Ovary (tissue), 7 donors: ENCODE measurements at regions not wholly inside any gene's neighbourhood (a gene's known extent, or its start where the extent isn't known, plus 50 kb on each side); places are given as distances from the start of the nearest gene placed in this dataset.

Experiments used
- DNase-seq, 5 donors: peaks; one replicate each; pipeline ENCODE4 v3.0.0-alpha.2; 2019 to 2020
- H3K27ac ChIP-seq, 2 donors: fragments of 200-600 bp; one replicate each; pipeline versions ENCODE4 v1.5.1 to v1.8.0; 2019 to 2022
- H3K27me3 ChIP-seq: fragments of 200-600 bp; one replicate; pipeline ENCODE4 v1.8.0; 2022
- H3K36me3 ChIP-seq: fragments of 200-600 bp; sonication (generic); one replicate; pipeline ENCODE4 v1.5.1; 2019
- H3K4me1 ChIP-seq: one replicate; pipeline ENCODE4 v1.8.1; 2013; ENCODE audit warnings: mild to moderate bottlenecking, moderate library complexity; ENCODE audit not compliant: insufficient read depth
- H3K4me3 ChIP-seq: fragments of 200-600 bp; sonication (generic); one replicate; pipeline ENCODE4 v1.5.1; 2017
- H3K9me3 ChIP-seq, 2 donors: fragments of 200-600 bp in 1 of 2; sonication (generic) in 1 of 2; one replicate each; pipeline versions ENCODE4 v1.5.1 to v1.8.1; 2013 to 2019; ENCODE audit warnings: mild to moderate bottlenecking in 1 of 2, moderate library complexity in 1 of 2
- CTCF ChIP-seq, 3 donors: fragments of 450-650 bp in 2 of 3; fragments of 200-600 bp in 1 of 3; IDR thresholded peaks; one replicate each; pipeline versions ENCODE4 v1.5.1 to v1.8.0; 2016 to 2022; ENCODE audit warnings: antibody characterized with exemption in 3 of 3, mild to moderate bottlenecking in 1 of 3
- EP300 ChIP-seq: sonication (generic); formaldehyde crosslinking; IDR thresholded peaks from one replicate; pipeline ENCODE4 v1.6.1; 2017; ENCODE audit warnings: antibody characterized with exemption
- POLR2A ChIP-seq: fragments of 450-650 bp; IDR thresholded peaks from one replicate; pipeline ENCODE4 v1.6.1; 2017; ENCODE audit warnings: antibody characterized with exemption, mild to moderate bottlenecking, moderate library complexity
- WGBS, 3 donors: extraction: QIAGEN DNeasy Blood & Tissue Kit in 1 of 3; methylation state at CpG; one replicate each; pipeline versions ENCODE4 v1.1.5 to v1.1.7; 2013 to 2017; 5-methylcytosine and 5-hydroxymethylcytosine counted together
- intact Hi-C, 4 donors: fragments of 100-400 bp; cut with DNase I; formaldehyde crosslinking; loops; one replicate each; pipeline versions ENCODE4 v1.11.0 to v1.15.1; 2022 to 2023
- donor health status: DM: no; HTN: no; CAD: no; lungs with moderate emphysema.
- donor health status: DM: no; HTN: no; CAD: no.
- donor health status: Bipolar disorder and iron deficiency.
- donor health status: DM: no; HTN: no; CAD: no.
- donor health status: DM: yes; HTN: yes; CAD: no.

- Histone ChIP-seq H3K27ac (no peak overlapping the region), H3K36me3 (no peaks in the 10 kb centered on the region), H3K4me3 (no peak overlapping the region), H3K4me1 (no peaks in the 10 kb centered on the region), H3K27me3 (no peaks in the 10 kb centered on the region), H3K9me3 (no peaks in the 10 kb centered on the region)
- WGBS, 3 donors, result 73 to 76% (median 74%) methylated on average over 13 of the region's 13 CpGs
- DNase-seq, result no peak
- no peak for TF ChIP-seq EP300
- no peak for TF ChIP-seq CTCF (IDR thresholded peaks at IDR 0.05)
- TF ChIP-seq POLR2A, result no peak
- intact Hi-C loops, result no loop called here
Measured at GRCh38 chr2:234373481-234374149, 123.3 kb downstream of the ARL4C start.

- intact Hi-C loops, result no loop called here
- 72 to 87% (median 75%) methylated on average over 4 of the region's 4 CpGs for WGBS, 3 donors
- TF ChIP-seq EP300, result no peak
- TF ChIP-seq POLR2A, result no peak
- TF ChIP-seq CTCF (IDR thresholded peaks at IDR 0.05), result no peak
- Histone ChIP-seq H3K27ac (no peak overlapping the region), H3K4me1 (no peaks in the 10 kb centered on the region), H3K27me3 (no peaks in the 10 kb centered on the region), H3K36me3 (no peaks in the 10 kb centered on the region), H3K4me3 (no peak overlapping the region), H3K9me3 (no peaks in the 10 kb centered on the region)
- no peak for DNase-seq
Measured at GRCh38 chr2:234373060-234373459, 123.8 kb downstream of the ARL4C start.

- intact Hi-C loops, result no loop called here
- no peaks in the 10 kb centered on the region for H3K27me3 ChIP-seq
- H3K4me1 ChIP-seq, result no peaks in the 10 kb centered on the region
- no peak overlapping the region for H3K4me3 ChIP-seq
- H3K9me3 ChIP-seq, result no peaks in the 10 kb centered on the region
- no peak overlapping the region for H3K27ac ChIP-seq
- TF ChIP-seq POLR2A (no peak), CTCF (IDR thresholded peaks at IDR 0.05) (no peak), EP300 (no peak)
- 64 to 70% (median 65%) methylated on average over 2 of the region's 2 CpGs for WGBS, 3 donors
- no peaks in the 10 kb centered on the region for H3K36me3 ChIP-seq
- DNase-seq, result no peak
Measured at GRCh38 chr2:234372506-234372905, 124.4 kb downstream of the ARL4C start.

- DNase-seq, result no peak
- intact Hi-C loops, result no loop called here
- Histone ChIP-seq H3K27me3 (no peaks in the 10 kb centered on the region), H3K36me3 (no peaks in the 10 kb centered on the region), H3K9me3 (no peaks in the 10 kb centered on the region), H3K4me1 (no peaks in the 10 kb centered on the region), H3K4me3 (no peak overlapping the region), H3K27ac (no peak overlapping the region)
- TF ChIP-seq EP300, result no peak
- no peak for TF ChIP-seq CTCF (IDR thresholded peaks at IDR 0.05)
- TF ChIP-seq POLR2A, result no peak
- 24 to 25% (median 25%) methylated on average over 1 of the region's 1 CpG for WGBS, 3 donors
Measured at GRCh38 chr2:234368861-234369261, 128.0 kb downstream of the ARL4C start.
